Common myeloid progenitor, CD34-positive (primary cell): ENCODE measurements at regions not wholly inside any gene's neighbourhood (a gene's known extent, or its start where the extent isn't known, plus 50 kb on each side); places are given as distances from the start of the nearest gene placed in this dataset.
A peak's percentile ranks its signal among the peaks of the same experiment; 100 is the strongest.

Source experiments
- CTCF ChIA-PET: fragments of 350-600 bp; sonication (Branson Sonifier 250); formaldehyde crosslinking; loops from one replicate; lab custom pipeline; 2021; ENCODE audit warnings: antibody characterized with exemption; lab: Charles Lee
- POLR2A ChIA-PET: fragments of 350-600 bp; sonication (Branson Sonifier 250); formaldehyde crosslinking; loops from one replicate; lab custom pipeline; 2021; ENCODE audit warnings: antibody characterized with exemption; lab: Charles Lee
- DNase-seq, 3 donors: peaks; one replicate each; pipeline versions ENCODE4 v3.0.0 to v3.0.0-alpha.2; 2013
- H3K27ac ChIP-seq, 2 experiments: 1 replicate in 1 of 2; 2 replicates in 1 of 2; pipeline ENCODE4 v1.7.0; 2013; ENCODE audit warnings: inconsistent platforms in 2 of 2, low read length in 2 of 2, mild to moderate bottlenecking in 2 of 2, low read depth in 1 of 2, moderate library complexity in 1 of 2; ENCODE audit not compliant: severe bottlenecking in 2 of 2, insufficient read depth in 1 of 2, poor library complexity in 1 of 2
- H3K27me3 ChIP-seq, 5 experiments: replicated peaks in 2 of 5; 1 replicate in 3 of 5; 2 replicates in 2 of 5; pipeline versions ENCODE4 v1.6.1 to v1.7.0; 2013; ENCODE audit warnings: low read length in 4 of 5, mild to moderate bottlenecking in 2 of 5, moderate library complexity in 2 of 5, inconsistent platforms in 1 of 5; ENCODE audit not compliant: insufficient read depth in 5 of 5, control insufficient read depth in 4 of 5
- H3K36me3 ChIP-seq, 4 experiments: 1 replicate in 2 of 4; 2 replicates in 2 of 4; pipeline versions ENCODE4 v1.6.1 to v1.7.0; 2013; ENCODE audit warnings: low read length in 3 of 4, control low read depth in 1 of 4, mild to moderate bottlenecking in 1 of 4; ENCODE audit not compliant: control insufficient read depth in 4 of 4, insufficient read depth in 4 of 4
- H3K4me1 ChIP-seq, 4 experiments: 1 replicate in 3 of 4; 2 replicates in 1 of 4; pipeline versions ENCODE4 v1.6.1 to v1.7.1; 2013; ENCODE audit warnings: low read length in 3 of 4, mild to moderate bottlenecking in 3 of 4, control low read depth in 1 of 4, inconsistent platforms in 1 of 4, moderate library complexity in 1 of 4; ENCODE audit not compliant: control insufficient read depth in 4 of 4, insufficient read depth in 4 of 4; ENCODE audit errors: control extremely low read depth in 1 of 4
- H3K4me3 ChIP-seq, 7 experiments: 1 replicate in 4 of 7; 2 replicates in 3 of 7; pipeline versions ENCODE4 v1.5.1 to v1.7.0; 2013; ENCODE audit warnings: mild to moderate bottlenecking in 7 of 7, low read length in 6 of 7, moderate library complexity in 6 of 7, inconsistent platforms in 2 of 7, low read depth in 2 of 7, control low read depth in 1 of 7; ENCODE audit not compliant: insufficient read depth in 4 of 7, control insufficient read depth in 1 of 7; ENCODE audit errors: extremely low read depth in 1 of 7
- H3K9me3 ChIP-seq, 5 experiments: 1 replicate in 4 of 5; 2 replicates in 1 of 5; pipeline versions ENCODE4 v1.6.1 to v1.7.1; 2013; ENCODE audit warnings: low read length in 4 of 5, mild to moderate bottlenecking in 2 of 5, inconsistent platforms in 1 of 5, low read depth in 1 of 5, moderate library complexity in 1 of 5; ENCODE audit not compliant: control insufficient read depth in 4 of 5, insufficient read depth in 2 of 5; ENCODE audit errors: control extremely low read depth in 1 of 5
- WGBS: methylation state at CpG from one replicate; pipeline ENCODE4 v1.1.5; 2013; ENCODE audit not compliant: insufficient coverage; 5-methylcytosine and 5-hydroxymethylcytosine counted together

GRCh38 chr3:16063603-16064002, 110.9 kb upstream of the GALNT15 start:
- 100% methylated on average over 2 of the region's 2 CpGs for WGBS
- H3K27me3 ChIP-seq = no peaks in the 10 kb centered on the region
- H3K27ac ChIP-seq = no peak overlapping the region
- DNase-seq = no peak
- no peaks in the 10 kb centered on the region for H3K9me3 ChIP-seq
- POLR2A ChIA-PET = no interaction called here
- H3K4me1 ChIP-seq = peaks cover 2 to 17% (median 10%) of the 10 kb centered on the region in 4 experiments
- CTCF ChIA-PET = interaction anchor here (1.3 to 1.7 kb wide), 2 partner anchors 9 to 14 kb away, joined by 3 to 5 read pairs; no protein-coding TSS in a partner anchor
- H3K36me3 ChIP-seq = no peaks in the 10 kb centered on the region
- H3K4me3 ChIP-seq = no peak overlapping the region

DNA sequence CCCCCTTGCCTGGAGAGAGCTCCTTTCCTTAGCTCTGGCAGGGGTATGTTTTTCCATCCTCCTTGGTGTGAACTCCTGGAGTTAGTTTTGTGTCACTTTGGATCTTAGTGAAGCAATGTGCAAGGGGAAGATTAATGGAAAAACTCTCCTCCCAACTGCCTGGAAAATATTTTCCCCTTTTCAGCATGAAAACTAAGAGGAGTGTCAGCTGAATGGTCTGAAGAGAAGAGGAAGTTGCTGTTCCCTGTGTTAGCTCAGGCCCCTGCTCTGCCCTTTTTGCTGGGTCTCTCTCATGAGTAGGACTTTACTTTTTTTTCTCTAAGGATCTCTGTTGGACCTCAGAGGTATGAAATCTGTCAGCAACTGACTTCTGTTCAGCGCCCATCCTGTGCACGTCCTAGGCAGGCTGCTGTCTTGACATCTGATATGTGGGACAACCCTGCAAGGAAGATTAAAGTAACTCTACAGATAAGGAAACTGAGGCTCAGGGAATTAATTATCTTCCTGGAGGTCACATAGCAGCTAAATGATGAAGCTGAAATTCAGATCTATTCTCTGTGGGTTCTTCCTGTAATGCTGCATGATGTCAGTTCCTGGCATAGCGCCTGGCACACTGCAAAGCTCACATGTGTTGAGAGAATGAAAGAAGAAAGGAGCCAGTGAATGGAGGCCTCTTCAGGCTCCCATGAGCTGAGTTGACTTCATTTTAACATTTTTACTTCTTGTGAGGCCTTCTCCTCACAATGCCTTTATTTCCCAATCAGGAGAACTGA, 109.7 kb upstream of the GALNT15 start:
- H3K4me3 ChIP-seq = no peak overlapping the region
- peak; percentile 19 to 71 (median 71) for DNase-seq
- POLR2A ChIA-PET = no interaction called here
- H3K27me3 ChIP-seq = no peaks in the 10 kb centered on the region
- 40% methylated on average over 3 of the region's 3 CpGs for WGBS
- H3K27ac ChIP-seq = no peak overlapping the region
- CTCF ChIA-PET = interaction anchor here (1.1 kb wide), 1 partner anchor 14 kb away, joined by 3 read pairs; no protein-coding TSS in a partner anchor
- peaks cover 2 to 17% (median 10%) of the 10 kb centered on the region in 4 experiments for H3K4me1 ChIP-seq
- no peaks in the 10 kb centered on the region for H3K36me3 ChIP-seq
- H3K9me3 ChIP-seq = no peaks in the 10 kb centered on the region

DNA sequence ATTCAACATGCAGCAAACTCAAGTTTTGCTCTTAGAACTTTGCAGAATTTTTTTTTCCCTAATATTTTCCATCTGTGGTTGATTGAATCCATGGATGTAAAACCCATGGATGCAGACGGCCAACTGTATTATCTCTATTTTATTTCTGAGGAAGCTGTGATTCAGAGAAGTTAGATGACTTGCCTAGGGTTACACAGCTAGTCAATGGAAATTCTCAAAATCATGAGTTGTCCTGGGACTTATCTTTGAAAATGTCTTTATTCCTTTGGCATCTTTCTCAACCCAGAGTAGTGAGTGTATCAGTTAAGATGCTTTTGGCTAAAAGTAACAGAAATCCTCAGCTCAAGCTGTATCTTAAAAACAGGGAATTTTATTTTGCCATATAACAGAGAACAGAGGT, 107.9 kb upstream of the GALNT15 start:
- Histone ChIP-seq H3K9me3 (no peaks in the 10 kb centered on the region), H3K27ac (no peak overlapping the region), H3K36me3 (no peaks in the 10 kb centered on the region), H3K4me3 (no peak overlapping the region), H3K27me3 (no peaks in the 10 kb centered on the region), H3K4me1 (peaks cover 2 to 17% (median 10%) of the 10 kb centered on the region in 4 experiments)
- POLR2A ChIA-PET = no interaction called here
- CTCF ChIA-PET = interaction anchor here (0.9 kb wide), 1 partner anchor 11 kb away, joined by 3 read pairs; no protein-coding TSS in a partner anchor
- 100% methylated on average over 1 of the region's 1 CpG for WGBS
- DNase-seq = no peak

GRCh38 chr3:16066975-16067374, 107.5 kb upstream of the GALNT15 start:
- no peak for DNase-seq
- H3K4me1 ChIP-seq = peaks cover 2 to 17% (median 10%) of the 10 kb centered on the region in 4 experiments
- no peaks in the 10 kb centered on the region for H3K9me3 ChIP-seq
- H3K4me3 ChIP-seq = no peak overlapping the region
- POLR2A ChIA-PET = no interaction called here
- no peak overlapping the region for H3K27ac ChIP-seq
- no peaks in the 10 kb centered on the region for H3K27me3 ChIP-seq
- CTCF ChIA-PET = no interaction called here
- 95% methylated on average over 4 of the region's 6 CpGs for WGBS
- H3K36me3 ChIP-seq = no peaks in the 10 kb centered on the region

DNA sequence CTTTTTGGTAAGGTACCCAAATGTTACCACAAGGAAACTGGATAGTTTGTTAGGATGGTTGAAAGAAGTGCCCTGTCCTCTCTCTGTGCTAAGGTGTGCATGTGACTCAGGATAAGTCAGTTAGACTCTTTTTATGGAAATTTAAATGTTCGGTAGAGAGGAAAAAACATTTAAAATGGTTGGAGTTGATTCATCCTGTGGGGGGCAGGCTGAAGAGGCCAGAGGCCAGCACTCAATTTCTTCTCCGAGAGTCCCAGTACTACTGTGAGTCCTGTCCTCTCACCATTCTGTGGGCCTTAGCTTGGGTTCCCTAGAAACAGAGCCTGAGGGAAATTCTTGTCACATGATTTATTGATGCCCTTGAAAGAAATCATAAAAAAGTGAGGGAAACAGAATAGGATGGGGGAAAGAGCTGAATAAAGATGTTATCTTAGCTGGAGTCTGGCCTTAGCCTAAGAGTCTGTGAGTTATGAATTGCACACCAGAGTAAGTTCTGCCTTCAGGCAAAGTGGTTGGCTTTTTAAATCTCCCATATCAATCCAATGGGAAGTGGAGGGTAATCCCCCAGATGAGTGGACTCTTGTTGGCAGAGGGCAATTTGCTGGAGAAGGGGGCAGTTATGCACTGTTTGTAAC, 106.5 kb upstream of the GALNT15 start:
- Histone ChIP-seq H3K27me3 (no peaks in the 10 kb centered on the region), H3K36me3 (no peaks in the 10 kb centered on the region), H3K27ac (no peak overlapping the region), H3K9me3 (no peaks in the 10 kb centered on the region), H3K4me1 (peaks cover 2 to 17% (median 10%) of the 10 kb centered on the region in 4 experiments), H3K4me3 (no peak overlapping the region)
- DNase-seq = peak in 1 of 3 donors; percentile 15
- POLR2A ChIA-PET = interaction anchor here (0.6 kb wide), 1 partner anchor 430 kb away, joined by 4 read pairs; no protein-coding TSS in a partner anchor
- CTCF ChIA-PET = no interaction called here
- WGBS = 56% methylated on average over 1 of the region's 2 CpGs

DNA sequence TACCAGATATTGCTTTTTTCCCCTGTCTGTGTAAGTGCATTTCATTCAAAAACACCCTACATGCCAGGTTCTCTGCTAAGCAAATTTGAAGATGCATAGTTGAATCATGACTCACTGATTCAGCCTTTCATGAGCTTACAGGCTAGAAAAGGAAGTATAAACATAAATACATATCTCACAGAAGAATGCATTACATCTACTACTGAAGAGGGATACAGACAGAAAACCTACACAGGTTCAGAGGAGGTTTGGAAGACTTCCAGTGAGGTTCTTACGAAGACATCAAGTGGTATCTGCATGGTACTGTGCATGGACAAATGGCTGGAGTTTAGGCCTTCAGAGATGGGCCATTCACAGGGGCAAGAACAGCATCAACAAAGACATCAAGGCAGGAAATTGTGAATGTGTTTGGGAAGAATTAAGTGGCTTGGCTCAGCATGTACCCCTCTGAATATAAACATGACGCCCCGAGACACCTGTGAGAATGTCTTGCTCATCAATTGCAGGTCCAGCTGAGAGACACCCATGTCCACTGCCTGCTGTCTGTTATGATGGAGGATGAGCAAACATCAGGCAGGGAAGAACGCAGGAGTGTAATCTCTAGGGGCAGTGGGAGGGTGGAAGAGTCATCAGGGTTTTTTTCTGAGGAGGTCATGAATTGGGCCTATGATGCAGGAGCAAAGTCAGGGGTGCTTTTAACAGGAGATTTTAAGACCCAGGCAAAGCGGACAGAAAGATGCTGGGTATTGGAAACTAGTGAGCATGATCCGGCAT, 105.1 kb upstream of the GALNT15 start:
- 97% methylated on average over 6 of the region's 6 CpGs for WGBS
- Histone ChIP-seq H3K4me3 (no peak overlapping the region), H3K9me3 (no peaks in the 10 kb centered on the region), H3K4me1 (peaks cover 2 to 17% (median 9%) of the 10 kb centered on the region in 4 experiments), H3K36me3 (no peaks in the 10 kb centered on the region), H3K27ac (no peak overlapping the region), H3K27me3 (no peaks in the 10 kb centered on the region)
- ChIA-PET CTCF (no interaction called here), POLR2A (no interaction called here)
- no peak for DNase-seq
